IPS-15b (cell line): ENCODE measurements at regions not wholly inside any gene's neighbourhood (a gene's known extent, or its start where the extent isn't known, plus 50 kb on each side); places are given as distances from the start of the nearest gene placed in this dataset.

Experiments used
- H3K27me3 ChIP-seq: one replicate; pipeline ENCODE4 v1.6.1; 2013; ENCODE audit warnings: low read length; ENCODE audit not compliant: control insufficient read depth, insufficient read depth
- H3K36me3 ChIP-seq: one replicate; pipeline ENCODE4 v1.6.1; 2013; ENCODE audit warnings: low read length; ENCODE audit not compliant: control insufficient read depth, insufficient read depth
- H3K4me1 ChIP-seq: one replicate; pipeline ENCODE4 v1.6.1; 2013; ENCODE audit warnings: mild to moderate bottlenecking, low read length; ENCODE audit not compliant: control insufficient read depth, insufficient read depth
- H3K4me3 ChIP-seq: one replicate; pipeline ENCODE4 v1.5.1; 2013; ENCODE audit warnings: low read depth, low read length
- H3K9ac ChIP-seq: one replicate; pipeline ENCODE4 v1.6.1; 2013; ENCODE audit warnings: low read depth, mild to moderate bottlenecking, low read length
- H3K9me3 ChIP-seq: one replicate; pipeline ENCODE4 v1.6.1; 2013; ENCODE audit warnings: mild to moderate bottlenecking, low read length; ENCODE audit not compliant: control insufficient read depth, insufficient read depth

GRCh38 chr6:9517806-9518205, 897.1 kb downstream of the TFAP2A start:
- no peaks in the 10 kb centered on the region for H3K9me3 ChIP-seq
- H3K4me1 ChIP-seq: peaks cover 2% of the 10 kb centered on the region
- no peaks in the 10 kb centered on the region for H3K36me3 ChIP-seq
- H3K27me3 ChIP-seq: no peaks in the 10 kb centered on the region
- no peak overlapping the region for H3K9ac ChIP-seq
- H3K4me3 ChIP-seq: no peak overlapping the region

GRCh38 chr6:9515633-9516606, 899.0 kb downstream of the TFAP2A start:
- Histone ChIP-seq H3K36me3 (no peaks in the 10 kb centered on the region), H3K27me3 (no peaks in the 10 kb centered on the region), H3K9me3 (no peaks in the 10 kb centered on the region), H3K9ac (no peak overlapping the region), H3K4me3 (no peak overlapping the region), H3K4me1 (peaks cover 2% of the 10 kb centered on the region)

GRCh38 chr6:9514146-9514545, 900.7 kb downstream of the TFAP2A start:
- no peak overlapping the region for H3K4me3 ChIP-seq
- H3K4me1 ChIP-seq: peaks cover 2% of the 10 kb centered on the region
- H3K36me3 ChIP-seq: no peaks in the 10 kb centered on the region
- H3K9ac ChIP-seq: no peak overlapping the region
- H3K9me3 ChIP-seq: no peaks in the 10 kb centered on the region
- no peaks in the 10 kb centered on the region for H3K27me3 ChIP-seq

GRCh38 chr6:9511157-9511556, 903.7 kb downstream of the TFAP2A start:
- no peak overlapping the region for H3K9ac ChIP-seq
- no peaks in the 10 kb centered on the region for H3K36me3 ChIP-seq
- no peaks in the 10 kb centered on the region for H3K9me3 ChIP-seq
- H3K27me3 ChIP-seq: no peaks in the 10 kb centered on the region
- H3K4me1 ChIP-seq: peaks cover 2% of the 10 kb centered on the region
- H3K4me3 ChIP-seq: no peak overlapping the region

- no peaks in the 10 kb centered on the region for H3K27me3 ChIP-seq
- H3K36me3 ChIP-seq: no peaks in the 10 kb centered on the region
- no peaks in the 10 kb centered on the region for H3K9me3 ChIP-seq
Observed at GRCh38 chr6:9507136-9507895, 907.6 kb downstream of the TFAP2A start.

GRCh38 chr6:9504191-9504590, 910.7 kb downstream of the TFAP2A start:
- Histone ChIP-seq H3K27me3 (no peaks in the 10 kb centered on the region), H3K4me1 (peaks cover 8% of the 10 kb centered on the region), H3K36me3 (no peaks in the 10 kb centered on the region), H3K9ac (no peak overlapping the region), H3K9me3 (no peaks in the 10 kb centered on the region), H3K4me3 (no peak overlapping the region)

More at GRCh38 chr6:9507136-9507895, 907.6 kb downstream of the TFAP2A start:
- Histone ChIP-seq H3K4me3 (no peak overlapping the region), H3K9ac (no peak overlapping the region), H3K4me1 (peaks cover 8% of the 10 kb centered on the region)

- Histone ChIP-seq H3K4me3 (no peak overlapping the region), H3K4me1 (peaks cover 8% of the 10 kb centered on the region), H3K27me3 (no peaks in the 10 kb centered on the region), H3K36me3 (no peaks in the 10 kb centered on the region), H3K9ac (no peak overlapping the region), H3K9me3 (no peaks in the 10 kb centered on the region)
Observed at GRCh38 chr6:9503111-9503761, 911.6 kb downstream of the TFAP2A start.

GRCh38 chr6:9499709-9500108, 915.2 kb downstream of the TFAP2A start:
- Histone ChIP-seq H3K4me1 (peaks cover 8% of the 10 kb centered on the region), H3K4me3 (no peak overlapping the region), H3K9ac (no peak overlapping the region), H3K36me3 (no peaks in the 10 kb centered on the region), H3K27me3 (no peaks in the 10 kb centered on the region), H3K9me3 (no peaks in the 10 kb centered on the region)

- Histone ChIP-seq H3K4me1 (no peaks in the 10 kb centered on the region), H3K9ac (no peak overlapping the region), H3K4me3 (no peak overlapping the region), H3K27me3 (no peaks in the 10 kb centered on the region), H3K9me3 (no peaks in the 10 kb centered on the region), H3K36me3 (no peaks in the 10 kb centered on the region)
Observed at GRCh38 chr6:9496837-9497236, 918.0 kb downstream of the TFAP2A start.

- H3K9ac ChIP-seq: no peak overlapping the region
- H3K4me1 ChIP-seq: no peaks in the 10 kb centered on the region
- H3K36me3 ChIP-seq: no peaks in the 10 kb centered on the region
- no peaks in the 10 kb centered on the region for H3K27me3 ChIP-seq
- H3K9me3 ChIP-seq: no peaks in the 10 kb centered on the region
- no peak overlapping the region for H3K4me3 ChIP-seq
Observed at GRCh38 chr6:9494864-9495263, 920.0 kb downstream of the TFAP2A start.

GRCh38 chr6:9492790-9493189, 922.1 kb downstream of the TFAP2A start:
- H3K9ac ChIP-seq: no peak overlapping the region
- no peaks in the 10 kb centered on the region for H3K4me1 ChIP-seq

More at GRCh38 chr6:9492790-9493189, 922.1 kb downstream of the TFAP2A start:
- H3K27me3 ChIP-seq: no peaks in the 10 kb centered on the region
- no peak overlapping the region for H3K4me3 ChIP-seq
- no peaks in the 10 kb centered on the region for H3K36me3 ChIP-seq
- no peaks in the 10 kb centered on the region for H3K9me3 ChIP-seq
